OCI-LY1 (cell line): ENCODE measurements at regions not wholly inside any gene's neighbourhood (a gene's known extent, or its start where the extent isn't known, plus 50 kb on each side); places are given as distances from the start of the nearest gene placed in this dataset.
A peak's percentile ranks its signal among the peaks of the same experiment; 100 is the strongest.

ENCODE experiments used
- CTCF ChIP-seq: fragments of 200-600 bp; sonication (generic), shearing (Covaris generic); IDR thresholded peaks from 2 replicates; pipeline ENCODE4 v1.5.1; 2017; ENCODE audit warnings: mild to moderate bottlenecking, antibody characterized with exemption, low read length, moderate library complexity, mixed read lengths
- EZH2 ChIP-seq: fragments of 200-600 bp; sonication (generic), shearing (Covaris generic); IDR thresholded peaks from 2 replicates; pipeline ENCODE4 v1.8.0; 2017; ENCODE audit warnings: borderline replicate concordance, mixed run types, mild to moderate bottlenecking, antibody characterized with exemption, low read length, moderate library complexity, mixed read lengths

GRCh38 chr7:25843467-25843866, 308.5 kb upstream of the NFE2L3 start:
- TF ChIP-seq CTCF: peak; percentile 36; the same call in 1 of the 2 replicates
- no peak for TF ChIP-seq EZH2
